HepG2 (cell line): ENCODE measurements at regions not wholly inside any gene's neighbourhood (a gene's known extent, or its start where the extent isn't known, plus 50 kb on each side); places are given as distances from the start of the nearest gene placed in this dataset.

Experiments
- ATAC-seq: fragments of 200-7000 bp; cut with Tn5 transposase; 3 replicates; pipeline ENCODE4 v1.9.1; 2020; ENCODE audit warnings: mild to moderate bottlenecking, moderate library complexity
- BruUV-seq: library from RNA; stranded (reverse); fragments of 400-500 nt; replicated peaks from 2 replicates; lab custom pipeline; 2021; lab: Mats Ljungman, UMichigan
- CTCF ChIA-PET: fragments of 300-600 bp; formaldehyde crosslinking; extraction: SDS; loops from one replicate; lab custom pipeline; 2021; ENCODE audit warnings: low total read pairs, inconsistent platforms, low intra/inter-chr PET ratio; lab: Yijun Ruan, JAX
- POLR2A ChIA-PET: fragments of 350-600 bp; sonication (Branson Sonifier 250); formaldehyde crosslinking; loops from one replicate; lab custom pipeline; 2020; ENCODE audit warnings: antibody characterized with exemption, inconsistent platforms; lab: Yijun Ruan, JAX
- DNase-seq: peaks from one replicate; pipeline ENCODE4 v3.0.0-alpha.2; 2015; ENCODE audit warnings: low spot score
- FAIRE-seq: peaks from 3 replicates; lab custom pipeline; 2011; peaks lifted over from hg19 to GRCh38; lab: Jason Lieb, UNC
- H2AFZ ChIP-seq: one replicate; pipeline ENCODE4 v1.6.1; 2011; ENCODE audit warnings: low read length, inconsistent platforms
- H3K27ac ChIP-seq: fragments of 300-600 bp; 3 replicates; pipeline ENCODE4 v1.8.0; 2011; ENCODE audit warnings: mixed run types, mild to moderate bottlenecking, mixed read lengths, low read length, inconsistent platforms; ENCODE audit not compliant: insufficient read depth; ENCODE audit errors: extremely low read length
- H3K27me3 ChIP-seq, 2 experiments: fragments of 200-600 bp in 1 of 2; 2 replicates in 1 of 2; 3 replicates in 1 of 2; pipeline versions ENCODE4 v1.6.0 to v1.8.0; 2011; ENCODE audit warnings: low read length in 2 of 2, mild to moderate bottlenecking in 2 of 2, moderate library complexity in 2 of 2, inconsistent platforms in 1 of 2; ENCODE audit not compliant: insufficient read depth in 2 of 2, control insufficient read depth in 1 of 2
- H3K36me3 ChIP-seq, 2 experiments: fragments of 200-600 bp in 1 of 2; replicated peaks in 1 of 2; 2 replicates in 1 of 2; 3 replicates in 1 of 2; pipeline versions ENCODE4 v1.5.1 to v1.8.0; 2011; ENCODE audit warnings: low read length in 2 of 2, inconsistent platforms in 1 of 2; ENCODE audit not compliant: insufficient read depth in 2 of 2, control insufficient read depth in 1 of 2
- H3K4me1 ChIP-seq: 2 replicates; pipeline ENCODE4 v1.5.1; 2012; ENCODE audit warnings: low read length, inconsistent platforms; ENCODE audit not compliant: insufficient read depth
- H3K4me2 ChIP-seq: 2 replicates; pipeline ENCODE4 v1.6.0; 2011; ENCODE audit warnings: low read depth, low read length, inconsistent platforms
- H3K4me3 ChIP-seq, 3 experiments: fragments of 200-600 bp in 1 of 3; sonication (generic), shearing (Covaris generic) in 1 of 3; replicated peaks in 1 of 3; 2 replicates each; pipeline ENCODE4 v1.5.1; 2011 to 2016; ENCODE audit warnings: low read length in 3 of 3, inconsistent platforms in 2 of 3, low read depth in 2 of 3, mild to moderate bottlenecking in 2 of 3, control low read depth in 1 of 3, mixed read lengths in 1 of 3; ENCODE audit not compliant: insufficient read depth in 1 of 3
- H3K79me2 ChIP-seq: one replicate; pipeline ENCODE4 v1.6.1; 2011; ENCODE audit warnings: low read length, inconsistent platforms; ENCODE audit not compliant: insufficient read depth
- H3K9ac ChIP-seq: 2 replicates; pipeline ENCODE4 v1.6.0; 2011; ENCODE audit warnings: mild to moderate bottlenecking, low read depth, low read length, inconsistent platforms; ENCODE audit not compliant: insufficient read depth
- H3K9me3 ChIP-seq: 2 replicates; pipeline ENCODE4 v1.5.1; 2012; ENCODE audit warnings: mild to moderate bottlenecking, low read length
- H4K20me1 ChIP-seq: 2 replicates; pipeline ENCODE4 v1.6.0; 2011; ENCODE audit warnings: inconsistent platforms, mild to moderate bottlenecking, low read length, moderate library complexity; ENCODE audit not compliant: insufficient read depth
- CENPX ChIP-seq: sonication (generic); formaldehyde crosslinking; IDR thresholded peaks from 2 replicates; pipeline ENCODE4 v1.9.0; 2021; ENCODE audit warnings: mild to moderate bottlenecking, missing genetic modification reagents, moderate library complexity
- DMAP1 ChIP-seq: IDR thresholded peaks from 2 replicates; pipeline ENCODE4 v1.6.1; 2016
- HOXA7 ChIP-seq: sonication (generic); formaldehyde crosslinking; IDR thresholded peaks from 2 replicates; pipeline ENCODE4 v1.8.1; 2022; ENCODE audit warnings: mild to moderate bottlenecking, missing genetic modification reagents, moderate library complexity
- ISL2 ChIP-seq: sonication (generic); formaldehyde crosslinking; IDR thresholded peaks from 2 replicates; pipeline ENCODE4 v1.5.0; 2020; ENCODE audit warnings: missing genetic modification reagents
- KIAA2018 ChIP-seq: sonication (generic); formaldehyde crosslinking; IDR thresholded peaks from 2 replicates; pipeline ENCODE4 v1.5.0; 2020; ENCODE audit warnings: mild to moderate bottlenecking, missing genetic modification reagents, borderline replicate concordance
- MEIS2 ChIP-seq: sonication (generic); formaldehyde crosslinking; IDR thresholded peaks from 2 replicates; pipeline ENCODE4 v1.9.0; 2021; ENCODE audit warnings: mild to moderate bottlenecking, missing genetic modification reagents
- RARG ChIP-seq: sonication (generic); formaldehyde crosslinking; IDR thresholded peaks from 2 replicates; pipeline ENCODE4 v1.4.0; 2020; ENCODE audit warnings: low read depth, mild to moderate bottlenecking, missing genetic modification reagents
- SKI ChIP-seq: fragments of 450-650 bp; IDR thresholded peaks from one replicate; pipeline ENCODE4 v1.6.1; 2018; ENCODE audit warnings: mild to moderate bottlenecking; ENCODE audit not compliant: partially characterized antibody
- SMAD9 ChIP-seq: sonication (generic); formaldehyde crosslinking; IDR thresholded peaks from 2 replicates; pipeline ENCODE4 v1.5.1; 2020; ENCODE audit warnings: mild to moderate bottlenecking, missing genetic modification reagents
- SNAPC2 ChIP-seq: sonication (generic); formaldehyde crosslinking; IDR thresholded peaks from 2 replicates; pipeline ENCODE4 v1.8.1; 2022; ENCODE audit warnings: mild to moderate bottlenecking, missing genetic modification reagents
- SRSF4 ChIP-seq: fragments of 200-400 bp; formaldehyde crosslinking; IDR thresholded peaks from one replicate; pipeline ENCODE4 v1.6.1; 2018; ENCODE audit warnings: mild to moderate bottlenecking, low read depth, low read length, moderate library complexity; ENCODE audit not compliant: poor library complexity, severe bottlenecking
- ZBTB21 ChIP-seq: sonication (generic); formaldehyde crosslinking; IDR thresholded peaks from 2 replicates; pipeline ENCODE4 v1.4.0; 2020; ENCODE audit warnings: missing genetic modification reagents
- ZNF460 ChIP-seq: sonication (generic); formaldehyde crosslinking; IDR thresholded peaks from 2 replicates; pipeline ENCODE4 v1.5.1; 2020; ENCODE audit warnings: missing genetic modification reagents, mild to moderate bottlenecking, borderline replicate concordance
- ZNF724P ChIP-seq: sonication (generic); formaldehyde crosslinking; IDR thresholded peaks from 2 replicates; pipeline ENCODE4 v1.8.0; 2022; ENCODE audit warnings: missing genetic modification reagents, borderline replicate concordance
- WGBS: methylation state at CpG from one replicate; pipeline ENCODE4 v1.1.6; 2017; ENCODE audit warnings: low lambda C conversion rate; 5-methylcytosine and 5-hydroxymethylcytosine counted together
- in situ Hi-C: cut with HindIII; loops from 2 replicates; pipeline ENCODE4 v1.10.0; 2017; ENCODE audit warnings: low pct_unique_long_range_greater_than_20kb; ENCODE audit not compliant: extremely low pct_ligation_motif_present
- intact Hi-C: fragments of 100-400 bp; cut with micrococcal nuclease; formaldehyde crosslinking; loops from one replicate; pipeline ENCODE4 v1.10.0; 2022; ENCODE audit not compliant: unreplicated experiment

GRCh38 chr1:37243368-37244082 is 209.2 kb upstream of the GRIK3 start (continued):
- no peak for TF ChIP-seq KIAA2018
- no peak for TF ChIP-seq SMAD9

- no peak for FAIRE-seq
- CTCF ChIA-PET: no interaction called here
- in situ Hi-C loops: no loop called here
Observed at GRCh38 chr1:37244083-37244480, 209.8 kb upstream of the GRIK3 start.

More at GRCh38 chr1:37244083-37244480, 209.8 kb upstream of the GRIK3 start:
- Histone ChIP-seq H3K27ac (no peak overlapping the region), H3K36me3 (no peaks in the 10 kb centered on the region), H3K4me2 (no peak overlapping the region), H3K27me3 (peaks cover 0 to 12% of the 10 kb centered on the region in 2 experiments; a peak in 3 of 5 replicates), H3K4me1 (no peaks in the 10 kb centered on the region), H3K4me3 (no peak overlapping the region)
- DNase-seq (no peak), ATAC-seq (no peak)
- POLR2A ChIA-PET: no interaction called here
- no TSS peak for BruUV-seq
- TF ChIP-seq HOXA7 (CRISPR knock-in tag) (no peak), RARG (CRISPR knock-in tag) (no peak), ZNF724P (no peak), CENPX (CRISPR knock-in tag) (no peak), SRSF4 (no peak), ZNF460 (CRISPR knock-in tag) (no peak), ZBTB21 (CRISPR knock-in tag) (no peak), ISL2 (CRISPR knock-in tag) (no peak), SKI (no peak), SNAPC2 (CRISPR knock-in tag) (no peak), MEIS2 (no peak), DMAP1 (CRISPR knock-in tag) (no peak)
- TF ChIP-seq, all 625 proteins: peak for 0
- no peaks in the 10 kb centered on the region for H3K9me3 ChIP-seq
- 0 out of 2 replicates have a peak, but pooled peaks cover under 1% of the 10 kb centered on the region for H4K20me1 ChIP-seq
- no peak overlapping the region for H3K9ac ChIP-seq
- 4% methylated on average over 5 of the region's 6 CpGs for WGBS
- intact Hi-C loops: no loop called here
- H3K79me2 ChIP-seq: no peaks in the 10 kb centered on the region
- H2AFZ ChIP-seq: no peak overlapping the region
